ENCODE measurements at regions not wholly inside any gene's neighbourhood (a gene's known extent, or its start where the extent isn't known, plus 50 kb on each side); places are given as distances from the start of the nearest gene placed in this dataset.

GRCh38 chr12:114866331-114866730 lies 182.4 kb upstream of the TBX3 start:
- no peak for TF ChIP-seq PATZ1 (CRISPR knock-in tag; IDR thresholded peaks at IDR 0.05; ENCODE audit: borderline replicate concordance)
- TF ChIP-seq TOX (CRISPR knock-in tag; IDR thresholded peaks at IDR 0.05; ENCODE audit: borderline replicate concordance), result no peak
- no peak for TF ChIP-seq ARNTL (CRISPR knock-in tag; IDR thresholded peaks at IDR 0.05; ENCODE audit: borderline replicate concordance, low read depth)
- no peak for TF ChIP-seq CREB5 (CRISPR knock-in tag; IDR thresholded peaks at IDR 0.05; ENCODE audit: low read depth)
- TF ChIP-seq OSR1 (CRISPR knock-in tag; IDR thresholded peaks at IDR 0.05), result no peak
- TF ChIP-seq TCF4 (CRISPR knock-in tag; IDR thresholded peaks at IDR 0.05; ENCODE audit: borderline replicate concordance), result no peak
